Bronchial epithelial cell (primary cell): ENCODE measurements at regions not wholly inside any gene's neighbourhood (a gene's known extent, or its start where the extent isn't known, plus 50 kb on each side); places are given as distances from the start of the nearest gene placed in this dataset.

Experiments
- DNase-seq: peaks from one replicate; pipeline ENCODE4 v3.0.0-alpha.2; 2010; ENCODE audit warnings: low read depth
- FAIRE-seq: peaks from 2 replicates; lab custom pipeline; 2011; peaks lifted over from hg19 to GRCh38; lab: Jason Lieb, UNC
- H3K27me3 ChIP-seq: 2 replicates; pipeline ENCODE4 v1.5.1; 2011; ENCODE audit warnings: low read length; ENCODE audit not compliant: control insufficient read depth, insufficient read depth
- H3K36me3 ChIP-seq: 2 replicates; pipeline ENCODE4 v1.5.1; 2011; ENCODE audit warnings: low read length; ENCODE audit not compliant: control insufficient read depth, insufficient read depth
- H3K4me3 ChIP-seq: 2 replicates; pipeline ENCODE4 v1.5.1; 2011; ENCODE audit warnings: mild to moderate bottlenecking, low read depth, low read length, control low read depth
- CTCF ChIP-seq: IDR thresholded peaks from 2 replicates; pipeline ENCODE4 v1.5.1; 2011; ENCODE audit warnings: mild to moderate bottlenecking, moderate library complexity, low read length, control low read depth, inconsistent platforms; ENCODE audit not compliant: insufficient read depth, severe bottlenecking

GRCh38 chr2:37871456-37872191, 53.5 kb upstream of the RMDN2 start:
- peak; percentile 98 for DNase-seq
- no peak for TF ChIP-seq CTCF
- FAIRE-seq, result no peak
- Histone ChIP-seq H3K36me3 (no peaks in the 10 kb centered on the region), H3K4me3 (no peak overlapping the region), H3K27me3 (no peaks in the 10 kb centered on the region)

GRCh38 chr2:37872192-37872750, 52.8 kb upstream of the RMDN2 start:
- DNase-seq (no peak), FAIRE-seq (no peak)
- Histone ChIP-seq H3K27me3 (no peaks in the 10 kb centered on the region), H3K4me3 (no peak overlapping the region), H3K36me3 (no peaks in the 10 kb centered on the region)
- TF ChIP-seq CTCF, result no peak

GRCh38 chr2:37873229-37873628, 51.9 kb upstream of the RMDN2 start:
- no peaks in the 10 kb centered on the region for H3K27me3 ChIP-seq
- no peak for TF ChIP-seq CTCF
- no peaks in the 10 kb centered on the region for H3K36me3 ChIP-seq
- H3K4me3 ChIP-seq, result no peak overlapping the region
- DNase-seq (no peak), FAIRE-seq (no peak)

- no peak for TF ChIP-seq CTCF
- DNase-seq (no peak), FAIRE-seq (no peak)
- no peaks in the 10 kb centered on the region for H3K27me3 ChIP-seq
- H3K36me3 ChIP-seq, result no peaks in the 10 kb centered on the region
- H3K4me3 ChIP-seq, result no peak overlapping the region
Observed at GRCh38 chr2:37873749-37874330, 51.2 kb upstream of the RMDN2 start.

GRCh38 chr2:37874470-37874869, 50.6 kb upstream of the RMDN2 start:
- no peak for TF ChIP-seq CTCF
- H3K36me3 ChIP-seq, result no peaks in the 10 kb centered on the region
- FAIRE-seq (peak; percentile 28), DNase-seq (no peak)
- H3K4me3 ChIP-seq, result no peak overlapping the region
- no peaks in the 10 kb centered on the region for H3K27me3 ChIP-seq
